A172 (cell line): ENCODE measurements at regions not wholly inside any gene's neighbourhood (a gene's known extent, or its start where the extent isn't known, plus 50 kb on each side); places are given as distances from the start of the nearest gene placed in this dataset.
"Not testable (repeated sequence)": the region's sequence is repeated elsewhere in the genome, so short reads cannot be mapped to it uniquely, and the experiment has no call there.

Experiments used
- DNase-seq: peaks from one replicate; pipeline ENCODE4 v3.0.0-alpha.2; 2015; ENCODE audit warnings: low spot score

DNA sequence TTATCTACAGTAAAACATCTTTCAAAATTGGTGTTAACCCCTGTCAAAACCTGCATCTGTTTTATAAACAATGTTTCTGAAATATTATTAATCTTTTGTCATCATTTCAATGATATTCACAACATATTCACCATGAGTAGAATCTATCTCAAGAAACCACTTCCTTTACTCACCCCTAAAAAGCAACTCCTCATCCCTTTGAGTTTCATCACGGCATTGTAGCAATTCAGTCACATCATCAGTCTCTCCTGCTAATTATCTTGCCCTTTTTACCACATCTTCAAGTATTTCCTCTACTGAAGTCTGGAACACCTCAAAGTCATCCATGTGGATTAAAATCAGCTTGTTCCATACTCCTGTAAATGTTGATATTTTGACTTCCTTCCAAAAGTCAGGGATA lies 415.3 kb upstream of the TECRL start:
- no peak for DNase-seq

DNA sequence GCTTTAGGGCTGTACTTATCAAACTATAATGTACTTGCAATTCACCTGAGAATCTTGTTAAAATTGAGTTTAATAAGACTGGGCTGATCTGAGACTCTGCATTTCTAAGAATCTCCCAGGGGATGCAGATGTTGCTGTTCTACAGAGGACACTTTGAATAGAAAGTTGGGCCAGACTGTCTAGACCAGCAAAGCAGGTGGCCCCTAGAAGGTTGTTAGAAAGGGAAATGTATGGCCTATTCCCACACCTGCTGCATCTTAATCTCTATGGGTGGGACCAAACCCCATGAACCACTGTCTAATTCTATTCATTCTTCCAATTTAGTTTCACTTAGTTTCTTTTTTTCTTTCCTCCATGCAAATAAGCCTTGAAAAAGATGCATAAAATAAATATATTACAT lies 413.2 kb upstream of the TECRL start:
- DNase-seq: no peak

GRCh38 chr4:64821219-64821976 lies 412.1 kb upstream of the TECRL start:
- no peak for DNase-seq

GRCh38 chr4:64814616-64815015 lies 405.4 kb upstream of the TECRL start:
- DNase-seq: no peak

DNA sequence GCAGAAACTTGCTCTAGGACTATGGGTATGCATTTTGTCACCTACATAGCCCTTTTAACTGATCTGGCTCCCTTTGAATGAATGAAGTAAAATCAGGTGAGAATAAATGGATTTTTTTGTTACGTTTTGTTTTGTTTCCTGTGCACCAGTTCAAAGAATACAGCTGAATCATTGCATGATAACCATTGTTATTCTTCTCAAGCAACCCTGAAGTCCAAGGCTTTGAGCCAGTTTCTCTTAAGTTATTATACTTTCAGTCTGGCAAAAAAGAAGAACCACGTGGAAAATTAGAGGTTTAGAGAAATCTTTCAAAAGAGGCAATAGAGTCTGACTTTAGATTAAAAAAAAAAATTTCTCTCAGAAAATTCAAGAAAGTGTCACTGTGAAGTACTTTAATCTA lies 398.6 kb upstream of the TECRL start:
- DNase-seq: no peak

GRCh38 chr4:64799751-64800150 lies 390.5 kb upstream of the TECRL start:
- DNase-seq: no peak

DNA sequence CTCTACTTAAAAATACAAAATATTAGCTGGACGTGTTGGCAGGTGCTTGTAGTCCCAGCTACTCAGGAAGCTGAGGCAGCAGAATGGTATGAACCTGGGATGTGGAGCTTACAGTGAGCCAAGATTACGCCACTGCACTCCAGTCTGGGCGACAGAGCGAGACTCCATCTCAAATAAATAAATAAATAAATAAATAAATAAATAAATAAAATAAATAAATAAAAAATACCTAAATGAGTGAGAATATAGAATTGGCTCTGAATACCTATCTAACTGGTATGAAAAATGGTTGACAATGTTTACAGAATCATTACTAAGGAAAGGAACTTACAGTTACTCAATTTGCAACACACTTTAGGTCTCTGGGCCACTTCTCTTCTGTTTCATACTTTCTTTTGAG lies 389.6 kb upstream of the TECRL start:
- DNase-seq: not testable (repeated sequence)

- DNase-seq: no peak
Observed at GRCh38 chr4:64796581-64796980, 387.3 kb upstream of the TECRL start.

- no peak for DNase-seq
Observed at GRCh38 chr4:64784125-64784524, 374.9 kb upstream of the TECRL start.

- DNase-seq: peak; percentile 11
Observed at GRCh38 chr4:64781737-64782326, 372.6 kb upstream of the TECRL start.

- DNase-seq: no peak
Observed at GRCh38 chr4:64780664-64781063, 371.4 kb upstream of the TECRL start.

- no peak for DNase-seq
Observed at GRCh38 chr4:64777286-64777685, 368.0 kb upstream of the TECRL start.

- no peak for DNase-seq
Observed at GRCh38 chr4:64776820-64777219, 367.6 kb upstream of the TECRL start.

DNA sequence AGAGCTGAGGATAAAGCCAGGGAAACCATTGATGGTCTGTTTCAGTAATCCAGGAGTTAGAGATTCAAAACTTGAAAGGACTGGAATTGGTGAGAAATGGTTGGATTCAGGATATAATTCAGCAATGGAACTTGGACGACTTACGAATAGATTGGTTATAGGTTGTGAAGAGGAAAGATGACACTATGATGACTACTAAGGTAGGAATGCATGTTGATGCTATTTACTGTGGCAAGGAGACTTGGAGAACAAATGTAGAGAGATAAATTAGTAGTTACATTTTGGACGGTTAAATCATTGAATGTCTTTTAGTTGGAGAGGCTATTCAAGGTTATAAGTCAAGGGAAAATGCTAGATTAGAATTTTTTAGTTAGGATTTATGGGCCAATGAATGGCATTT lies 365.4 kb upstream of the TECRL start:
- peak; percentile 12 for DNase-seq

DNA sequence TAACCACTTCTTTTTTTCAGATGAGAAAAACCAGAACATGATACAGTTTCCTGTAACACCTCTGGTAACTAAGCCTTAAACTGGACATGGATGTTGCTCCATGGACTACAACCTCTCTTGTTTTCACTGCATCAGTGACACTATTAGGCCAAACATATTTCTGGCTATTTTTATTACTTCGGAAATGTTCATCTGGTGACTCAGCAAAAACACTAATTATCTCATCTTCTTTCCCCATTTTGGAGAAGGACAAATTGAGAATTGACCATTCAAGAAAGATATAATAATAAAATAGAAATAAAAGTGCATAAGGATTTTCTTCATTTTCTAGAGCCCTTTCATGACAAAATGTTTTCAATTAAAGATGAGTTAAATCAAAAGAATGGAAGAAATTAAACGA lies 361.9 kb upstream of the TECRL start:
- no peak for DNase-seq

- DNase-seq: no peak
Observed at GRCh38 chr4:64767547-64767946, 358.3 kb upstream of the TECRL start.

DNA sequence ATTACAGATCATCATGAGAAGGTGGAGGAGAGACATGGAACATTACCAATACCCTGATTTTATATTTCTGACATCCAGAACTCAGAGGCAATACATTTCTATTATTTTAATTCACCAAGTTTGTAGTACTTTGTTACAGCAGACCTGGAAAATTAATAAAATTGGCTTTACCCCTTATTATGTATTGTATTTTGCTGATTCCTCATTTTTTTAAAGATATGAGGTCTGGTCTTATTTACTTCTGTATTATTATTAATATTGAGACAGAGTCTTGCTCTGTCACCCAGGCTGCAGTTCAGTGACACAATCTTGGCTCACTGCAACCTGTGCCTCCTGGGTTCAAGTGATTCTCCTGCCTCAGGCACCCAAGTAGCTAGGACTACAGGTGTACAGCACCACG lies 357.3 kb upstream of the TECRL start:
- DNase-seq: no peak

DNA sequence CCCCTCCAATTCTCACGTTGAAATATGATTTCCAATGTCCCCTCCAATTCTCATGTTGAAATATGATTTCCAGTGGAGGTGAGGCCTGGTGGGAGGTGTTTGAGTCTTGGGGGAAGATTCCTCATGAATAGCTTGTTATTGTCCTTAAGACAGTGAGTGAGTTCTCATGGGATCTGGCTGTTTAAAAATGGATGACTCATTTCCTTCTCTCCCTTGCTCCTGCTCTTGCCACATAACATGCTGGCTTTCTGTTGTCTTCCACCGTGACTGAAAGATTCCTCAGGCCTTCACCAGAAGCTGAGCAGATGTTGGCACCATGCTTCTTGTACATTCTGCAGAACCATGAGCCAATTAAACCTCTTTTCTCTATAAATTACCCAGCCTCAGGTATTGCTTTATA lies 346.8 kb upstream of the TECRL start:
- peak; percentile 55 for DNase-seq

GRCh38 chr4:64747919-64748715 lies 338.9 kb upstream of the TECRL start:
- DNase-seq: no peak

DNA sequence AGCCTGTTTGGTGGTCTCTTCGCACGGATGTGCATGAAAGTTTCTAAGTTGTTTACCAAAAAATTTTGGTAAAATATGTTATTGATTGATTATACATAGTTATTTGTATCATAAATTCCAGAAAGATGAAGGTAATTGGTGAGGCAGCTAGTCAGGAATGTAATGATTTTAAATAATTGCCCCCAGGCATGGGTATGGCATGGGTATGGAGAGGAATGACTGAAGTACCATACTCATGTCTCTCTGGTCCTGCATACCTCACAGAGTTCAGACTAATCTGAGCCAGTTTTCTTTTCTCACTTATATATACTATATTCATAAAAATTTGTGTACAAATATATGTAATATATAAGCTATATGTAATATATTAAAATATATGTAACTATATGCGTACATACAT lies 329.0 kb upstream of the TECRL start:
- no peak for DNase-seq

DNA sequence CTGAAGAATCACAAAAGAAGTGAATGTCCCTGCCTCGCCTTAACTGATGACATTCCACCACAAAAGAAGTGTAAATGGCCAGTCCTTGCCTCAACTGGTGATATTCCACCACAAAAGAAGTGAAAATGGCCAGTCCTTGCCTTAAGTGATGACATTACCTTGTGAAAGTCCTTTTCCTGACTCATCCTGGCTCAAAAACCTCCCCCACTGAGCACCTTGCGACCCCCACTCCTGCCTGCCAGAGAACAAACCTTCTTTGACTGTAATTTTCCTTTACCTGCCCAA lies 328.5 kb upstream of the TECRL start:
- not testable (repeated sequence) for DNase-seq

DNA sequence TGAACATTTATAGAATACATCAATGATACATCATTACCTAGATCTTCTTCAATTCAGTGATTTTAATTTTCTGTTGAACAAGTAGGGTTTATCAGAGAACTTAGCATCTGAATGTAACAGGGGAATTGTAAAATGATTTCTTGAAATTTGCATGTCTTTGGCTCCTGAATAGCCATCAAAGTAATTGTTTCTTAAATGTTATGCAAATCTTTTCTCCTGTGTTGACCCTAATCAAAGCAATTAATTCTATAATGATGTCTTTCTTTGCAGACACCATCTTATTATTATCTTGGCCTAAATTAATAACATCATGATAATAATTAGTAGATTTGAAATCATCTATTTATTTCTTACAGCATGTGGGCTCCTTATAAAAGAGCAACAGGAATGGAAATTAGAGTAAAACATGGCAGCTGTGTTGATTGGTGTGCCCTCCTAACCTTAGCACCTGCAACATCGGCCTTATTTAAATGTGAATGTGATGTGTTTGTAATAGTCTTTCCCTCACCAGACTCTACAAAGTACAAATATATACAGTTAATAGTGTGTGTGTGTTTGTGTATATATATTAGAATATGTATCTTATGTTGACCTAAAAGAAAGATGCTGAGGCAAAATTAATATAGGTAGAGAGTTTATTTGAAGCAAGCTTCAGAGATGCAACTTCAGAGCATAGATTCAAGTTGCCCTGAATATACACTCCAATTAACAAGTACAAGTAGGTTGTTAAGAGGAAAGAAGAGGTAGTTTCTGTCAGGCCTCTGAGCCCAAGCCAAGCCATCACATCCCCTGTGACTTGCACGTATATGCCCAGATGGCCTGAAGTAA lies 328.0 kb upstream of the TECRL start:
- no peak for DNase-seq
